HCT116 (cell line): ENCODE measurements at regions not wholly inside any gene's neighbourhood (a gene's known extent, or its start where the extent isn't known, plus 50 kb on each side); places are given as distances from the start of the nearest gene placed in this dataset.

ENCODE experiments used
- ATAC-seq: fragments of 200-7000 bp; cut with Tn5 transposase; 2 replicates; pipeline ENCODE4 v1.9.1; 2020; ENCODE audit warnings: mild to moderate bottlenecking, moderate library complexity
- BruUV-seq: library from RNA; stranded (reverse); fragments of 400-500 nt; replicated peaks from 2 replicates; lab custom pipeline; 2021; lab: Mats Ljungman, UMichigan
- CTCF ChIA-PET: fragments of 300-600 bp; sonication (Branson Sonifier 250); formaldehyde crosslinking; loops from one replicate; lab custom pipeline; 2021; ENCODE audit warnings: antibody characterized with exemption; lab: Charles Lee
- POLR2A ChIA-PET: fragments of 300-600, 350-600 bp; sonication (Branson Sonifier 250); formaldehyde crosslinking; loops from one replicate; lab custom pipeline; 2021; ENCODE audit warnings: antibody characterized with exemption; lab: Charles Lee
- RAD21 ChIA-PET, 2 experiments: fragments of 300-600 bp; sonication (Branson Sonifier 250); formaldehyde crosslinking; loops; one replicate each; lab custom pipeline; 2023; ENCODE audit warnings: low total read pairs in 2 of 2; ENCODE audit not compliant: uncharacterized antibody in 2 of 2, unreplicated experiment in 2 of 2, low non-redundant PET in 1 of 2; lab: Charles Lee
- DNase-seq: peaks from one replicate; pipeline ENCODE4 v3.0.0-alpha.2; 2010; ENCODE audit warnings: low read depth, low spot score
- H2AFZ ChIP-seq: fragments of 200-600 bp; shearing (Covaris generic), sonication (generic); 2 replicates; pipeline ENCODE4 v1.6.1; 2017; ENCODE audit warnings: low read depth, mixed run types, mixed read lengths, antibody characterized with exemption, low read length; ENCODE audit not compliant: poor library complexity, severe bottlenecking
- H3K27ac ChIP-seq: 2 replicates; pipeline ENCODE4 v1.5.1; 2012; ENCODE audit warnings: low read depth, low read length
- H3K27me3 ChIP-seq: fragments of 200-600 bp; sonication (generic); 2 replicates; pipeline ENCODE4 v1.6.1; 2016; ENCODE audit warnings: mixed run types, low read length, mixed read lengths; ENCODE audit not compliant: insufficient read depth
- H3K36me3 ChIP-seq, 2 experiments: fragments of 200-500 bp in 1 of 2; fragments of 200-600 bp in 1 of 2; sonication (Bioruptor generic) in 1 of 2; sonication (generic) in 1 of 2; 2 replicates each; pipeline versions ENCODE4 v1.5.1 to v1.6.1; 2014 to 2016; ENCODE audit warnings: low read length in 2 of 2, inconsistent platforms in 1 of 2, mixed read lengths in 1 of 2, mixed run types in 1 of 2; ENCODE audit not compliant: insufficient read depth in 2 of 2, control insufficient read depth in 1 of 2
- H3K4me1 ChIP-seq, 2 experiments: fragments of 200-600 bp in 1 of 2; sonication (generic) in 1 of 2; 2 replicates each; pipeline versions ENCODE4 v1.5.1 to v1.6.1; 2012 to 2017; ENCODE audit warnings: low read length in 2 of 2, inconsistent platforms in 1 of 2, mild to moderate bottlenecking in 1 of 2, mixed read lengths in 1 of 2, mixed run types in 1 of 2, moderate library complexity in 1 of 2; ENCODE audit not compliant: insufficient read depth in 2 of 2, control insufficient read depth in 1 of 2
- H3K4me2 ChIP-seq: fragments of 200-600 bp; sonication (generic); 2 replicates; pipeline ENCODE4 v1.6.1; 2017; ENCODE audit warnings: mixed run types, low read length, mixed read lengths
- H3K4me3 ChIP-seq, 2 experiments: fragments of 200-600 bp in 1 of 2; sonication (generic) in 1 of 2; replicated peaks in 1 of 2; 2 replicates each; pipeline ENCODE4 v1.5.1; 2011 to 2016; ENCODE audit warnings: low read length in 2 of 2, control low read depth in 1 of 2, low read depth in 1 of 2, mild to moderate bottlenecking in 1 of 2, mixed read lengths in 1 of 2, mixed run types in 1 of 2
- H3K79me2 ChIP-seq: fragments of 200-600 bp; sonication (generic); 2 replicates; pipeline ENCODE4 v1.6.1; 2017; ENCODE audit warnings: mild to moderate bottlenecking, mixed run types, low read length, moderate library complexity, mixed read lengths; ENCODE audit not compliant: insufficient read depth
- H3K9ac ChIP-seq: fragments of 200-600 bp; sonication (generic); 2 replicates; pipeline ENCODE4 v1.6.1; 2016; ENCODE audit warnings: low read length, mixed read lengths
- H3K9me2 ChIP-seq: fragments of 200-600 bp; sonication (generic), shearing (Covaris generic); 2 replicates; pipeline ENCODE4 v1.6.1; 2017; ENCODE audit warnings: mixed run types, mild to moderate bottlenecking, moderate library complexity; ENCODE audit not compliant: insufficient read depth
- H3K9me3 ChIP-seq, 2 experiments: fragments of 200-500 bp in 1 of 2; fragments of 200-600 bp in 1 of 2; sonication (Bioruptor generic) in 1 of 2; sonication (generic) in 1 of 2; 2 replicates each; pipeline ENCODE4 v1.6.1; 2014 to 2017; ENCODE audit warnings: low read length in 2 of 2, mixed read lengths in 2 of 2, inconsistent platforms in 1 of 2, low read depth in 1 of 2, mild to moderate bottlenecking in 1 of 2, mixed run types in 1 of 2, moderate library complexity in 1 of 2; ENCODE audit not compliant: control insufficient read depth in 1 of 2, insufficient read depth in 1 of 2
- H4K20me1 ChIP-seq: fragments of 200-600 bp; sonication (generic), shearing (Covaris generic); 2 replicates; pipeline ENCODE4 v1.6.1; 2017; ENCODE audit warnings: mixed run types, mild to moderate bottlenecking, moderate library complexity; ENCODE audit not compliant: insufficient read depth
- ATF3 ChIP-seq: IDR thresholded peaks from 2 replicates; pipeline ENCODE4 v1.6.1; 2012
- EZH2 ChIP-seq: fragments of 200-600 bp; sonication (generic); IDR thresholded peaks from 2 replicates; pipeline ENCODE4 v1.6.1; 2017; ENCODE audit warnings: antibody characterized with exemption, mixed run types
- EZH2phosphoT487 ChIP-seq: fragments of 200-600 bp; IDR thresholded peaks from 2 replicates; pipeline ENCODE4 v1.6.1; 2018; ENCODE audit warnings: antibody characterized with exemption, borderline replicate concordance
- RAD21 ChIP-seq: IDR thresholded peaks from 2 replicates; pipeline ENCODE4 v1.6.1; 2012; ENCODE audit warnings: low read depth, mild to moderate bottlenecking
- REST ChIP-seq: IDR thresholded peaks from 2 replicates; pipeline ENCODE4 v1.6.1; 2012; ENCODE audit warnings: low read depth
- SP1 ChIP-seq: IDR thresholded peaks from 2 replicates; pipeline ENCODE4 v1.6.1; 2012; ENCODE audit warnings: low read depth
- ZBTB33 ChIP-seq: IDR thresholded peaks from 2 replicates; pipeline ENCODE4 v1.6.1; 2011; ENCODE audit warnings: mild to moderate bottlenecking, low read length, moderate library complexity; ENCODE audit not compliant: insufficient replicate concordance; ENCODE audit errors: extremely low read depth
- intact Hi-C: fragments of 100-400 bp; cut with micrococcal nuclease; formaldehyde crosslinking; loops from 2 replicates; pipeline ENCODE4 v1.10.0; 2022

- Histone ChIP-seq H3K9me2 (no peaks in the 10 kb centered on the region), H3K4me3 (no peak overlapping the region), H2AFZ (no peak overlapping the region), H3K9ac (no peak overlapping the region), H3K27ac (no peak overlapping the region), H3K4me1 (peaks cover 6 to 13% of the 10 kb centered on the region in 2 experiments; a peak in 3 of 4 replicates), H3K4me2 (no peak overlapping the region), H3K9me3 (no peaks in the 10 kb centered on the region), H3K36me3 (no peaks in the 10 kb centered on the region), H3K79me2 (no peaks in the 10 kb centered on the region), H3K27me3 (no peaks in the 10 kb centered on the region), H4K20me1 (no peaks in the 10 kb centered on the region)
- DNase-seq (no peak), ATAC-seq (no peak)
- CTCF ChIA-PET = no interaction called here
- TF ChIP-seq RAD21 (no peak), REST (no peak), SP1 (no peak), ATF3 (no peak), ZBTB33 (no peak), EZH2phosphoT487 (no peak), EZH2 (no peak)
- BruUV-seq = no TSS peak
- POLR2A ChIA-PET = no interaction called here
- RAD21 ChIA-PET = interaction anchor here in 1 of 2 experiments (0.6 kb wide), 1 partner anchor 55 kb away, joined by 3 read pairs; no protein-coding TSS in a partner anchor
- intact Hi-C loops = no loop called here
These were observed 473.3 kb upstream of the NRP1 start for GRCh38 chr10:33807531-33808359.
